ENCODE measurements at regions not wholly inside any gene's neighbourhood (a gene's known extent, or its start where the extent isn't known, plus 50 kb on each side); places are given as distances from the start of the nearest gene placed in this dataset.

GRCh38 chr11:104781719-104782376 is 116.4 kb downstream of the CASP12 start:
- TF ChIP-seq CTCF (IDR thresholded peaks at IDR 0.05) (no peak), POLR2A (IDR thresholded peaks at IDR 0.05) (no peak), POLR2AphosphoS5 (IDR thresholded peaks at IDR 0.05; ENCODE audit: insufficient read depth in 1 of 2, low read depth in 1 of 2) (no peak)
